Esophagus squamous epithelium (tissue), 4 donors: ENCODE measurements at regions not wholly inside any gene's neighbourhood (a gene's known extent, or its start where the extent isn't known, plus 50 kb on each side); places are given as distances from the start of the nearest gene placed in this dataset.

Experiments
- CTCF ChIP-seq, 6 experiments: fragments of 450-650 bp in 4 of 6; fragments of 200-600 bp in 2 of 6; sonication (generic) in 2 of 6; IDR thresholded peaks; one replicate each; pipeline ENCODE4 v1.5.1; 2016 to 2019; ENCODE audit warnings: antibody characterized with exemption in 6 of 6, mild to moderate bottlenecking in 4 of 6, moderate library complexity in 4 of 6
- POLR2A ChIP-seq, 4 donors: fragments of 450-650 bp; IDR thresholded peaks; one replicate each; pipeline ENCODE4 v1.6.1; 2017; ENCODE audit warnings: antibody characterized with exemption in 4 of 4, mild to moderate bottlenecking in 4 of 4, moderate library complexity in 3 of 4

- TF ChIP-seq CTCF (IDR thresholded peaks at IDR 0.05) (no peak), POLR2A (IDR thresholded peaks at IDR 0.05) (no peak)
Observed at GRCh38 chr21:16741141-16741665, 771.6 kb upstream of the CXADR start.
